CD4-positive, alpha-beta T cell treated with Interleukin-6 at 100 ng/mL for 8 hours (primary cell): ENCODE measurements at regions not wholly inside any gene's neighbourhood (a gene's known extent, or its start where the extent isn't known, plus 50 kb on each side); places are given as distances from the start of the nearest gene placed in this dataset.

Experiments used
- DNase-seq: peaks from one replicate; pipeline ENCODE4 v3.0.0-alpha.2; 2020; ENCODE audit warnings: mixed read lengths, low spot score

DNA sequence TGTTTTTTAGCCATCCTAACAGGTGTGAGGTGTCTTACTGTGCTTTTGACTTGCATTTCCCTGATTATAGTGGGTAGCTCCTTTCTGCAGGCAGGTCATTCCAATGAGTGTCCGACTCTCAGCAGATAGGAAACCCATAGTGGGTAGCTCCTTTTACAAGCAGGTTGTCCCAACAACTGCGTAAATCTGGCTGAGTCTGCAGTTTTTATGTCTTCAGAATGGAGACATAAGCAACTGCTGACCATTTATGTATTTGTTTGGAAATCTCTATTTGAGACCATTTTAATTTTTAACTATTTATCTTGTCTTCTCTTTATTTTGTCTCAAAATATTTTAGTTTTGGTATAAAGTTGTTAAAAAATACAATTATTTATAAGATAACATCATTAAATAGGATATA lies 839.4 kb downstream of the SLITRK6 start:
- DNase-seq = no peak

DNA sequence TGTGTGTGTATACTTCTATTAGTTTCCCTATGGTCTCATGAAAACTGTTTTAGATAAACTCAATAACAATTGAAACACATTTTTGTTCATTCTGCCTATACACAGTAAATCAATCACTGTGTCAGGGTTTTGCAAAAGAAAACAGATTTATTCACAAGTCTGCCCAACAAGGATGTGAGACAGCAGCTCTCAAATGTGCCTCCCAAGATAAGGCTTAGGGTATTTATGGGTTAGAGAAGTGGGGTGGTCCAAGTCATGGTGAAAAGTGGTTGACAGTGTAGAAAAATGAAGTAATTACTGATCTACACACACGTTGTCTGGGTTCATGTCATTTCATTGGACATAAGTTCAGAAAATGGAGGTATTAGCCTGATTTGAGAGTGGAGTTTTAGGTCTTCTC lies 844.6 kb downstream of the SLITRK6 start:
- no peak for DNase-seq

DNA sequence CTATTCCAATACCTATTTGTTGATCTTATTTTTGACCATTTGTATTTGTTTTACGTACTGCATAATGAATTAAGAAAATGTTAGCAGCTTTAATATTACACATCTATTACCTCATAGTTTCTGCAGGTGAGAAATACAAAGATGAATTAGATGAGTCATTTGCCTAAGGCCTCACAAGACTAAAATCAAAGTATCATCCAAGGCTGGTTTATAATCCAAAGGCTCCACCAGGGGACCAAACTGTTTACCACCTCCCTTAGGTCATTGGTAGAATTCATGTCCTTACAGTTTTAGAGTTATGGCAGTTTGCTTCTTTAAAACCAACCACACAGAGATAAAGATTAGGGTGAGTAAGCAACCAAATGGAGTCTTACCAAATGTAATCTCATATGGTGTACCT lies 848.1 kb downstream of the SLITRK6 start:
- DNase-seq = no peak

- DNase-seq = no peak
These were observed 853.0 kb downstream of the SLITRK6 start for GRCh38 chr13:84946192-84946591.

DNA sequence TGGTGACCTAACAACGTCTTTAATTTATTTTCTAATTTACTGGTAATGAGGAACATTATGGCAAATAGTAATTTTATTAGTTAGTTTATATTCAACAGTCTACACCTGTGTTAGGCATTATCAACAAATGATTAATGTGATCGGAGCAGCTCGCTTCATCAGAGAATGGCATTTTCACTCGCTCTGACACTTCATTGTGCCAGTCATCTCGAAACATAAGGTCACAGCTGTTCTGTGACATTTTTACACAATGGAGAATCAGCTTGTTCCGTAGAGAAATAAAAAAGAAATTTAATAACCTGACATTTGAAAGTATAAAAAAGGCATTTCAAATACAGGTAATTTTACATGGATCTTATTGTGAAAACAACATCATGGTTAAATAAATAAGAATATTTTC lies 858.4 kb downstream of the SLITRK6 start:
- DNase-seq = no peak

DNA sequence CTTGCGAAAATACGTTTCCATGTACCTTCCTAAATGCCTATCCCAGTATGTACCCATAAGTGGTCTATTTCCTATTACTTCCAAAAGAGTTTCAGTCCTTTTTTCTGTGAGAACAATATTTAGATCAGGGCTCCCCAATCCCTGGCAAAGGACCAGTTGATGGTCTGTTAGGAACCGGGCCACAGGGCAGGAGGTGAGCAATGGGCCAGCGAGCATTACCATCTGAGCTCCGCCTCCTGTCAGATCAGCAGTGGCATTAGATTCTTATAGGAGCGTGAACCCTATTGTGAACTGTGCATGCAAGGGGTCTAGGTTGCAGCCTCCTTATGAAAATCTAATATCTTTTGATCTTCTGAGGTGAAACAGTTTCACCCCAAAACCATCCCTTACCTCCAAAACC lies 859.1 kb downstream of the SLITRK6 start:
- no peak for DNase-seq

DNA sequence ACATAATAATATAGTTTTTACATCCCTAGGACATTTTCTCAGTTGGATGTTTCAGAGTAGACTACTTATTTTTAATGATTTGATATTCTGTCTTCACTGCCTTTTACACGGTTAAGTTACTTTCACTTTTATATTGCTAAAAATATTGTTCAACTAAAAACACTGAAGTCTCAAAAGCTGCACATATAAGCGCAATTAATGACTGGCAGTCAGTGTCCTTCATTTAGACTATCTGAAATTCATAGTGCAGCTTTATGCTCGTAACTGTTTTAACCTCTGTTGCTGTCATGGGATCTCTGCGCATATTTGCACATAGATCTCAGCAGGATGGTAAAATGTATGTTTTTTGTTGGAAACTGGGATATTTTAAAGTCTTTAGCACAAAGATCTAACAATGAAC lies 864.3 kb downstream of the SLITRK6 start:
- DNase-seq = no peak

DNA sequence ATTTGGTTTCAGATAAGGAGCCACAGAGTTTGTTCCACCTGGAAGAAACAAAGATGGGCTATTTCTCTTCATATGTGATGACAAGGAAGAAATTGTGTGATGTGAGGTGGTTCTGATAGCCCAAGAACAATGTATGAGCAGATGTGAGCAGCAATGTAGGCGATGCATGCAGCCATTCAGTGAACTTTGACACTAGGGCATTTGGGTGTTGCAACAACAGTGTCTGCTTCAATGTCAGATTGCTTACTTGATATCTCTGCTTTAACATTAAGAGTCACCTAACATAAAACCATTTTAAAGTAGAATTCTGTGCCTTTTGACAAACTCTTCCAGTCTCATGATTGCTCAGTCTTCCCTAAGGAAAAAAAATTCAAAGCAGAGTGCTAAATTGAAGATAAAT lies 865.4 kb downstream of the SLITRK6 start:
- DNase-seq = no peak

DNA sequence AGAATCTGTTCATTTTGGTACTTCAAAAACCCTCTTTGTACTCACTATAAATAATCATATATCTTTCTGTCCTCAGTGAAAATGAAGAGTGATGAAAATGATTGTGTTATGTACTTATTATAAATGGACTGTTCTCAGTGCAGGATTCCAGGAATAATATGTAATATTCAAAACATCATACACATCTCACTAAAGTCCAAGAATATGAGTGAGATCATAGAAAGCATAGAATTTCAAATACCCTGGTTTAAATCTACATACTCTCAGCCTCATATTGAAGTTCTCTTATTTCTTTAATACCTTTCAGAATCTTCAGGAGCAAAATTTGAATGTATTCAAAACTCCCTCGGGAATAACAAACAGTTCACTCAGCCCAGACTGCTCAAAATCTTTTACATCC lies 868.0 kb downstream of the SLITRK6 start:
- DNase-seq = no peak

GRCh38 chr13:84927442-84928169 lies 871.6 kb downstream of the SLITRK6 start:
- no peak for DNase-seq

- no peak for DNase-seq
These were observed 873.8 kb downstream of the SLITRK6 start for GRCh38 chr13:84925443-84925842.

DNA sequence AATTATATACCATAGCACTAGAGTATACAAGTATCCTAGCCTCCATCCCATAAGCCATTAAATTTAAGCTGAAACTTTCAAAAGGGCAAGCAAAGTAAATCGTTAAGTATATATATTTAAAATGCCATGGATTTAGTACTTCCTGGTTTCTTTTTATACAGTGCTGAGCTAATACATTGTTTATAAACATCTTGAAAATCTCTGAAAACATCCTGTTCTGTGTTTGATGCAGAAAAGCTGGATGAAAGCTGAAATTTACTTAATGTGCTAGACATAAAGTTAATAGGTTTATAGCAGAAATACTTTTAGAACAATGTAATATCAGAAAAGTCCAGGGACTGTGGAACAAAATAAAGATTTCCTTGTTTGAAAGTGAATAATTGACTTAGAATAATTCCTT lies 875.4 kb downstream of the SLITRK6 start:
- no peak for DNase-seq

- no peak for DNase-seq
These were observed 881.9 kb downstream of the SLITRK6 start for GRCh38 chr13:84917252-84917878.

DNA sequence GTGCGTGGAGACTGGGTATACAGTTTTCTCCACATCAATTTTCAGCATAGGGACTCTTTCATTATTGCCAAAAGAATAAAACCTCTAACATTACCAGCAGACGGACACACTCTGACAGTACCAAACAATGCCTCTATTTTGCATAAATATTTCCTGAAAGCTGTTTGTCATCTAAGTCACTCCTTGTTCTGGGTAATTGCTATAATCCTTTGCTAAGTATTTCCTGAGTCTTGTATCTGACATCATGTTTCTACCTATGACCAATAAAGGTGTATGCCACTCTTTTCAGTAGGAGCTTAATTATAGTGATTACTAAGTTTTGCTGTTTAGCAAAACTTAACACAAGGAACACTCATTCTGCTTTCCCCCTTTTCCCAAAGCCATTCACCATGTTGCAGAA lies 886.5 kb downstream of the SLITRK6 start:
- DNase-seq = no peak

- DNase-seq = no peak
These were observed 888.8 kb downstream of the SLITRK6 start for GRCh38 chr13:84910423-84910822.

- DNase-seq = no peak
These were observed 895.8 kb downstream of the SLITRK6 start for GRCh38 chr13:84903391-84903790.

- no peak for DNase-seq
These were observed 897.0 kb downstream of the SLITRK6 start for GRCh38 chr13:84902243-84902642.

DNA sequence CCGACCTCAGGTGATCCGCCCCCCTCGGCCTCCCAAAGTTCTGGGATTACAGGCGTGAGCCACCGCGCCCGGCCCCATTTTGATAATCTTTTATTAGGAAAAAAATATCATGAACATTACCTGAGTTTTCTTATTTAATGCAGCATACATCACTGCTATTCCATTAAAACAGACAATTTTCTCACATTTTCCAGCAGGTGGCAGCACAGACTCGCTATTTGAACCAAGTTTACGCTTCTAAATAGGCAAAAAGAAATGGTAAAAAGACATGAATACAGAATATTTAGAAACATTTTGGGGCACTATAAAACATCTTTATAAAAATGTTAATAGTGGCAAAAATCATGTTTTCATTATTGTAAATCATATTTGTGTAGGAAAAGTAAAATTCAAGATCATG lies 903.1 kb downstream of the SLITRK6 start:
- DNase-seq = no peak

GRCh38 chr13:84894749-84895148 lies 904.5 kb downstream of the SLITRK6 start:
- DNase-seq = no peak

DNA sequence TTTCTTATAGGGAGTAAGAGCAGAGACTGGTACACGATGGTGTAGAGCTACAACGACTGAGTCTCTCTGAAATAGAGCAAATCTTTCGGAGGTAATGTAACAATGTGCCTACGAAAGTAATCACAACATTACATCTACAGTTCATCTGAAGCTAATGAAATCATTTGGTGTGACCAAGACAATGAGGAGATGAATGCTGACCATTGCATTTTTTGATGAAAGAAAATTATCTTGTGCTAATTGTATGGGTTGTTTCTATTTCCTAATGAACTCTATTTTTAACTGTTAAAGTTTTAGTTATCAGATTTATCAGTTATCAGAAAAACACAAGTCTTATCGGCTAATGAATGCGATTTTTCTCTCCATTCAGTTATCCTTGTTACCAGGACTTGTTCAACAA lies 913.4 kb downstream of the SLITRK6 start:
- no peak for DNase-seq

DNA sequence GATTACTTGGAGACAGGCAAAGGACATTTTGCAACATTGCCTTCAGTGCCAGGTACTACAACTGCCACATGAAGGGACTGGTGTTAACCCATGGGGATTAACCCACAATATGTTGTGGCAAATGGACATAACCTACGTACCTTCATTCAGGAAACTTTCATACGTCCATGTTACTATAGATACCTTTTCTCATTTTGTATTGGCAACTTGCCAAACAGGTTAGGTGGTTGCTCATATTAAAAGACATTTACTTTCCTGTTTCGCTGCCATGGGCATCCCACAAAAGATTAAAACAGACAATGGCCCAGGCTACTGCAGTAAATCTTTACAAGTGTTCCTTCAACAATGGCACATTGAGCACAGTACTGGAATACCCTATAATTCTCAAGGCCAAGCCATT lies 925.3 kb downstream of the SLITRK6 start:
- DNase-seq = no peak

DNA sequence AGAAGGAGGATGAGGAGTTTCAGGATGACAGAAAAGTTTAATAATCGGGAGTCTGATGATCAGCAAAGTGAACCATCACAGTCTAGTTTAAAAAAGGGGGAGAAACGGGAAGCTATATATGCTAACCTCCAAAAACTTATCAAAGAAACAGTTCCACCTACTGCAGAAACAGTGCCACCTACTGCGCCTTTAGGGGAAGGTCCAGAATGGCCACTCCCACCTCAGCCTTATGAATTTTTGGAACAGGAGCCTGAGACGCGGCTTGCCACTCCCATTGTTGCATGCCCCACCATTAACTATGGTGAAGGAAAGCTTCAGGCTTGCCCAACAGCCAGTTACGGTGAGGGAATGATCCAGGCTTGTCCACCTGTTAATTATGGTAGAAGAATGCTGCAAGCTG lies 929.0 kb downstream of the SLITRK6 start:
- no peak for DNase-seq

DNA sequence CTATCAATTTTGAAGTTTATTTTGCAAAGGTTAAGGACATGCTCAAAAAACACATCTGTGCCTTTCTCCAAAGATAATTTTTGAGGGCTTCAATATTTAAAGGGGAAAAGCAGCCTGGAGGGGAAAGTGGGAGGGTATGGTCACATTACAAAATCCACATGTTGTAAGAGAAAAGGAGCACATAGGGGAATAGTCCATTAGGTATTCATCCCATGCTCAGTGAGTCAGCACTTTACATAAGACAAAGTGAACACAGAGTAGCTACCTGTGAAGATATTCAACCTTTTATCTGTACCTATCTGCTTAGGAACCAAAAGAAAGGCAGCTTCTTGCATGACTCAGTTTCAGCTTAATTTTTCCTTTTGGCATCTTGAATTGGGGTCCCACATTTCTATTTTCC lies 932.0 kb downstream of the SLITRK6 start:
- no peak for DNase-seq

DNA sequence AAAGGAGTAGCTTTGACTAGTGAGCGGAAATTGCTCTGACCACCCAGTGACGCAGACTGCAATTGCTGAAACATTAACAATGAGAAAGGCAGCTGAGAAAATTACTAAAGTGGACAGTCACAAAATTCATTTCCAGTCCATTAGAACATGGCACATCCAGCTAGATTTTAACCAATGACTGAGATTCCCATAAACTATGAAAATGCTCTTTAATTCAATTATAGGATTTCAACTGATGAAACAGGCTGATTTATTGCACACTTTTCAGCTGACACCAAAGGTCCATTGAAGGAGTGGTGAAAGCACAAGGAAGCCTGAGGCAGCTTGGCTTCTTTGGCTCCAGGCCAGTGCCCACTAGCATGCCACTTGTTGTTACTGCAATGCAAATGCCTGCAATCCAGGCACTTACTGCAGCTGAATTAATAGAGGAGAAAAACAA lies 933.4 kb downstream of the SLITRK6 start:
- no peak for DNase-seq
